PC-3 (cell line): ENCODE measurements at regions not wholly inside any gene's neighbourhood (a gene's known extent, or its start where the extent isn't known, plus 50 kb on each side); places are given as distances from the start of the nearest gene placed in this dataset.
A peak's percentile ranks its signal among the peaks of the same experiment; 100 is the strongest.

ENCODE experiments used
- ATAC-seq: fragments of 200-7000 bp; cut with Tn5 transposase; 2 replicates; pipeline ENCODE4 v1.9.1; 2020; ENCODE audit warnings: mild to moderate bottlenecking, moderate library complexity
- BruUV-seq: library from RNA; stranded (reverse); fragments of 400-500 nt; replicated peaks from 2 replicates; lab custom pipeline; 2021; lab: Mats Ljungman, UMichigan
- CTCF ChIA-PET: fragments of 300-600 bp; sonication (Branson Sonifier 250); formaldehyde crosslinking; loops from one replicate; lab custom pipeline; 2022; ENCODE audit warnings: antibody characterized with exemption; lab: Charles Lee
- POLR2A ChIA-PET: fragments of 300-600 bp; sonication (Branson Sonifier 250); formaldehyde crosslinking; loops from one replicate; lab custom pipeline; 2022; ENCODE audit warnings: antibody characterized with exemption; ENCODE audit not compliant: unreplicated experiment; lab: Charles Lee
- DNase-seq: peaks from one replicate; pipeline ENCODE4 v3.0.0-alpha.2; 2015
- H2AFZ ChIP-seq: fragments of 300-600 bp; sonication (generic); 2 replicates; pipeline ENCODE4 v1.6.0; 2016; ENCODE audit warnings: antibody characterized with exemption, low read length
- H3F3A ChIP-seq: fragments of 300-600 bp; sonication (generic); one replicate; pipeline ENCODE4 v1.6.0; 2017; ENCODE audit warnings: antibody characterized with exemption, low read length, control low read depth, mild to moderate bottlenecking; ENCODE audit not compliant: unreplicated experiment
- H3K27ac ChIP-seq: fragments of 300-600 bp; sonication (generic); 2 replicates; pipeline ENCODE4 v1.5.1; 2016; ENCODE audit warnings: mild to moderate bottlenecking, low read length
- H3K27me3 ChIP-seq: fragments of 300-600 bp; sonication (generic); 2 replicates; pipeline ENCODE4 v1.6.1; 2016; ENCODE audit warnings: low read length, mixed read lengths
- H3K36me3 ChIP-seq: fragments of 300-600 bp; sonication (generic); 2 replicates; pipeline ENCODE4 v1.6.1; 2016; ENCODE audit warnings: low read depth, mixed run types, low read length, mixed read lengths
- H3K4me1 ChIP-seq: fragments of 300-600 bp; sonication (generic); 2 replicates; pipeline ENCODE4 v1.5.1; 2016; ENCODE audit warnings: low read length; ENCODE audit not compliant: insufficient read depth
- H3K4me2 ChIP-seq: fragments of 300-600 bp; sonication (generic); 2 replicates; pipeline ENCODE4 v1.6.0; 2016; ENCODE audit warnings: low read length
- H3K4me3 ChIP-seq: fragments of 300-600 bp; sonication (generic); 2 replicates; pipeline ENCODE4 v1.5.1; 2016; ENCODE audit warnings: mild to moderate bottlenecking, low read length, mixed read lengths
- H3K79me2 ChIP-seq: fragments of 300-600 bp; sonication (generic); 2 replicates; pipeline ENCODE4 v1.6.1; 2017; ENCODE audit warnings: low read length, mixed read lengths
- H3K9ac ChIP-seq: fragments of 300-600 bp; sonication (generic); 2 replicates; pipeline ENCODE4 v1.6.0; 2016; ENCODE audit warnings: mild to moderate bottlenecking, low read length
- H3K9me2 ChIP-seq: fragments of 300-600 bp; sonication (generic); replicated peaks from 2 replicates; pipeline ENCODE4 v1.6.1; 2016; ENCODE audit warnings: mixed run types, low read length, mixed read lengths
- H3K9me3 ChIP-seq: fragments of 300-600 bp; sonication (generic); 2 replicates; pipeline ENCODE4 v1.6.1; 2016; ENCODE audit warnings: low read length, mixed read lengths
- H4K20me1 ChIP-seq: fragments of 300-600 bp; sonication (generic); 2 replicates; pipeline ENCODE4 v1.6.1; 2016; ENCODE audit warnings: low read length, mixed read lengths
- EZH2 ChIP-seq: fragments of 300-600 bp; sonication (generic); IDR thresholded peaks from one replicate; pipeline ENCODE4 v1.6.1; 2017; ENCODE audit warnings: antibody characterized with exemption, mild to moderate bottlenecking, low read length; ENCODE audit not compliant: unreplicated experiment
- EZH2phosphoT487 ChIP-seq: fragments of 300-600 bp; sonication (generic); IDR thresholded peaks from 2 replicates; pipeline ENCODE4 v1.6.1; 2018; ENCODE audit warnings: mild to moderate bottlenecking, antibody characterized with exemption, low read length, borderline replicate concordance
- intact Hi-C: fragments of 100-400 bp; cut with micrococcal nuclease; formaldehyde crosslinking; loops from 2 replicates; pipeline ENCODE4 v1.9.0; 2023
- TF ChIP-seq, protein P1 (sequence below): fragments of 300-600 bp; sonication (generic); conservative IDR thresholded peaks from 2 replicates; pipeline ENCODE4 v1.5.1; 2017; ENCODE audit warnings: antibody characterized with exemption, low read depth, mild to moderate bottlenecking, low read length

DNA sequence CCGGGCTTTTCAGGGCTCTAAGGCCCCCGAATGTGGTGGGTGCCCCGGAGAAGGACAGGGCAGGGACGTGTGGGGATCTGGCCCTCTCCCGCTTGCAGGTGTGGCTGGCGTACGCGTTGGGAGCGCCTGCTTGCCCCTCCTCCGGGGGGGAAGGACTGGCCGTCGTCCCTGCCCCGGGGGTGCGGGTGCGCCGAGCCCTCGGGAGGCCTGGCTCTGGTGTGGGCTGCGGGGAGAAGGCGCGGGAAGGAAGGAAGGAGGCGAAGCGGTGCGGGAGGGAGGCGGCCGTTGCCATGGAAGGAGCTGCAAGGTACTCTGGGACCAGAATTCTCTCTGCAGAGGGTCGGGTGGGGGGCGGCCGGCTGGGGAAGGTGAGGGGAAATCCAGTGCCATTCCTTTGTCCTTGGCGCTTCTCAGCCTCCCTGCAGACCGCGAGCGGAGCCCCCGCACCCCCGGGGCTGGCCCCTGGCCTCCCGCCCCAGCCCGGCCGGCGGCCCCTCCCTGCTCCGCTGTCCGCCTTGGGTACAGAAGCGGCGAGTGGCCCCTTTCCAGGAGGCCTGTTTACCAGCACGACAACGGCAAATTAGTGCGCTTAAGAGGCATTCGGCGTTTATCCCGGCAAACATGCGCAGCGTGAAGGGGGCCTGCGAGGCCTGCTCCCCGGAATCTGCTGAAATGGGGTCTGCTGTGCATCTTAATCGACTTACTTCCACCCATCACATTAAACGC lies 67.1 kb upstream of the UNC5A start:
- BruUV-seq: no TSS peak

DNA sequence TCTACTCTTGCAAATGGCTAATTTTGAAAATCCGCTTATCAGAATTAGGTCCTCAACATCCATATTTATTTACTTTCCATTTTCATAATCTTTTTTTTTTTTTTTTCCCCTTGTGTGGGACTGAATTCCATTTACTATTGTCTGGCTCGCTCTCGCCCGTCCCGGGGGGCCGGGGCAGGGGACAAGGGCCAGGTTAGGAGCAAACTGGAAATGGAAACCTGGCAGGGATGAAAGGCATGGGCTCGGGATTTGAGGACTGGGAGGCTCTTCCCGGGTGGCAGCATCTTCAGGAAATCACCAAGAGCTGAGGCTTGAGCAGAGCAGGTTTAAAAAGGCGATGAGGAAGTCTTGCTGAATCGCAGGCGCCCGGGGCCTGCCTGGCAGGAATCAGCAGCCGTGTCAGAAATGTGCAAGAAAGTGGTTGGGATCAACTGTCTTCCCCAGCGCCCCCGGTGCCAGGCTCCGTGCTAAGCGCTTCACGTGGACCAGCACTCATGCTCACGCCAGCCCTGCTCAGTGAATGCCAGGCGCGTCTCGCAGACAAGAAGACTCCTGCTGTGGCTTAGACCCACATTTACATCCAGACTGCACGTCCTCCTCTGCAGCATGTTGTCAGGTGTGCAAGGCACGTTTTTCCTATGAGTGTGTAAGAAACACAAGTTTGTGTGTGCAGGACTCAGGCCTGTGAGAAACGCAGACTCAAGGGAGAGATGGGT lies 66.3 kb upstream of the UNC5A start:
- no peak overlapping the region for H2AFZ ChIP-seq
- BruUV-seq: no TSS peak
- no peak overlapping the region for H3K9ac ChIP-seq
- peak overlapping the region; percentile 68 for H3K4me2 ChIP-seq
- H3K27me3 ChIP-seq: peaks cover 64% of the 10 kb centered on the region
- no peaks in the 10 kb centered on the region for H3K9me3 ChIP-seq
- H3K36me3 ChIP-seq: no peaks in the 10 kb centered on the region
- H3K27ac ChIP-seq: no peak overlapping the region
- no peaks in the 10 kb centered on the region for H3K4me1 ChIP-seq
- no peaks in the 10 kb centered on the region for H3F3A ChIP-seq
- H3K79me2 ChIP-seq: no peaks in the 10 kb centered on the region
- H4K20me1 ChIP-seq: no peaks in the 10 kb centered on the region
- H3K9me2 ChIP-seq: no peaks in the 10 kb centered on the region
- TF ChIP-seq EZH2: no peak
- TF ChIP-seq EZH2phosphoT487: no peak
- TF ChIP-seq, protein P1, sequence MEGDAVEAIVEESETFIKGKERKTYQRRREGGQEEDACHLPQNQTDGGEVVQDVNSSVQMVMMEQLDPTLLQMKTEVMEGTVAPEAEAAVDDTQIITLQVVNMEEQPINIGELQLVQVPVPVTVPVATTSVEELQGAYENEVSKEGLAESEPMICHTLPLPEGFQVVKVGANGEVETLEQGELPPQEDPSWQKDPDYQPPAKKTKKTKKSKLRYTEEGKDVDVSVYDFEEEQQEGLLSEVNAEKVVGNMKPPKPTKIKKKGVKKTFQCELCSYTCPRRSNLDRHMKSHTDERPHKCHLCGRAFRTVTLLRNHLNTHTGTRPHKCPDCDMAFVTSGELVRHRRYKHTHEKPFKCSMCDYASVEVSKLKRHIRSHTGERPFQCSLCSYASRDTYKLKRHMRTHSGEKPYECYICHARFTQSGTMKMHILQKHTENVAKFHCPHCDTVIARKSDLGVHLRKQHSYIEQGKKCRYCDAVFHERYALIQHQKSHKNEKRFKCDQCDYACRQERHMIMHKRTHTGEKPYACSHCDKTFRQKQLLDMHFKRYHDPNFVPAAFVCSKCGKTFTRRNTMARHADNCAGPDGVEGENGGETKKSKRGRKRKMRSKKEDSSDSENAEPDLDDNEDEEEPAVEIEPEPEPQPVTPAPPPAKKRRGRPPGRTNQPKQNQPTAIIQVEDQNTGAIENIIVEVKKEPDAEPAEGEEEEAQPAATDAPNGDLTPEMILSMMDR: no peak
- peak overlapping the region; percentile 47; the same call in 1 of the 2 replicates for H3K4me3 ChIP-seq
- CTCF ChIA-PET: interaction anchor here (1.1 kb wide), 1 partner anchor 83 kb away, joined by 9 read pairs; no protein-coding TSS in a partner anchor
- ATAC-seq (no peak), DNase-seq (no peak)
- intact Hi-C loops: no loop called here
- POLR2A ChIA-PET: no interaction called here

More for the DNA sequence above, 67.1 kb upstream of the UNC5A start:
- Histone ChIP-seq H3K27me3 (peaks cover 60% of the 10 kb centered on the region), H3K4me2 (peak overlapping the region; percentile 68), H2AFZ (peak overlapping the region; percentile 48; the same call in 1 of the 2 replicates), H3K79me2 (no peaks in the 10 kb centered on the region), H3K9me2 (no peaks in the 10 kb centered on the region), H4K20me1 (no peaks in the 10 kb centered on the region), H3K27ac (no peak overlapping the region), H3K9ac (no peak overlapping the region), H3K9me3 (no peaks in the 10 kb centered on the region), H3F3A (no peaks in the 10 kb centered on the region), H3K4me3 (peak overlapping the region; percentile 47; the same call in 1 of the 2 replicates), H3K36me3 (no peaks in the 10 kb centered on the region), H3K4me1 (no peaks in the 10 kb centered on the region)
- TF ChIP-seq EZH2: no peak
- intact Hi-C loops: no loop called here
- peak; percentile 19; the same call in 1 of the 2 replicates for ATAC-seq
- CTCF ChIA-PET: no interaction called here
- POLR2A ChIA-PET: no interaction called here
- DNase-seq: no peak

DNA sequence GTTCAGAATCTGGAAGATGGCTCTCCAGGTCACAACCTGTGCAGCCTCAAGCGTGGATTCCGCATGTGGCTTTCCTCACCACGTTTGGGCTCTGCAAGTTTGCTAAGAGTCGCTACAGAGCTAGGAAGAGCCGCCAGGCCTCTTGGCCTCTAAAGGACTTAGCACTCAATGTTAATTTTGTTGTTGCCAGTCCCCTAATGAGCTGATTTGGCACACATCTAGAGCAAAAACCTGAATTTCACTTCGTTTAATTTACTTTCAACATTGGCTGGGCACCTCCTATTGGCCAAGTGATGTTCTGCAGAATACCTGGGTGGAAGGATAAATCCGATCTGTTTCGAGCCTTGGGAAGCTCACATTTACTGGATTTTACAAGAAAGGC lies 65.8 kb upstream of the UNC5A start:
- peaks cover 64% of the 10 kb centered on the region for H3K27me3 ChIP-seq
- no peak overlapping the region for H3K4me3 ChIP-seq
- H3K9me3 ChIP-seq: no peaks in the 10 kb centered on the region
- H3K9ac ChIP-seq: no peak overlapping the region
- ChIA-PET POLR2A (interaction anchor here (0.7 kb wide), 1 partner anchor 82 kb away, joined by 3 read pairs; no protein-coding TSS in a partner anchor), CTCF (interaction anchor here (1.1 kb wide), 1 partner anchor 84 kb away, joined by 9 read pairs; no protein-coding TSS in a partner anchor)
- no peaks in the 10 kb centered on the region for H3K4me1 ChIP-seq
- H3K4me2 ChIP-seq: no peak overlapping the region
- no TSS peak for BruUV-seq
- no peak for ATAC-seq
- peak; percentile 20 for DNase-seq
- H3K36me3 ChIP-seq: no peaks in the 10 kb centered on the region
- TF ChIP-seq EZH2phosphoT487: no peak
- TF ChIP-seq, protein P1: peak; percentile 69
- intact Hi-C loops: no loop called here
- H2AFZ ChIP-seq: no peak overlapping the region
- no peaks in the 10 kb centered on the region for H3K79me2 ChIP-seq
- H3K9me2 ChIP-seq: no peaks in the 10 kb centered on the region
- H3F3A ChIP-seq: no peaks in the 10 kb centered on the region
- no peaks in the 10 kb centered on the region for H4K20me1 ChIP-seq
- H3K27ac ChIP-seq: no peak overlapping the region
